GM20431 (cell line): ENCODE measurements at regions not wholly inside any gene's neighbourhood (a gene's known extent, or its start where the extent isn't known, plus 50 kb on each side); places are given as distances from the start of the nearest gene placed in this dataset.
"Not testable (repeated sequence)": the region's sequence is repeated elsewhere in the genome, so short reads cannot be mapped to it uniquely, and the experiment has no call there.

Experiments used
- in situ Hi-C: fragments of 300-500 bp; cut with MseI, MboI; formaldehyde crosslinking; loops from one replicate; pipeline ENCODE4 v1.15.0; 2020; ENCODE audit warnings: low sequenced_read_pairs; ENCODE audit not compliant: unreplicated experiment

- in situ Hi-C loops: no loop called here
Measured at GRCh38 chr5:17748941-17749340, 114.7 kb downstream of the TAF11L14 start.

GRCh38 chr5:17755406-17755805, 121.1 kb downstream of the TAF11L14 start:
- in situ Hi-C loops: not testable (repeated sequence)

GRCh38 chr5:17761326-17761725, 127.1 kb downstream of the TAF11L14 start:
- in situ Hi-C loops: no loop called here

- in situ Hi-C loops: no loop called here
Measured at GRCh38 chr5:17763301-17763700, 129.0 kb downstream of the TAF11L14 start.

- in situ Hi-C loops: no loop called here
Measured at GRCh38 chr5:17766031-17766430, 131.8 kb downstream of the TAF11L14 start.

GRCh38 chr5:17769277-17769676, 135.0 kb downstream of the TAF11L14 start:
- in situ Hi-C loops: no loop called here

GRCh38 chr5:17772232-17772631, 138.0 kb downstream of the TAF11L14 start:
- in situ Hi-C loops: no loop called here

- in situ Hi-C loops: no loop called here
Measured at GRCh38 chr5:17785774-17786173, 151.5 kb downstream of the TAF11L14 start.

- in situ Hi-C loops: no loop called here
Measured at GRCh38 chr5:17788351-17788750, 154.1 kb downstream of the TAF11L14 start.

GRCh38 chr5:17794201-17794600, 159.9 kb downstream of the TAF11L14 start:
- in situ Hi-C loops: no loop called here

GRCh38 chr5:17794815-17795214, 160.6 kb downstream of the TAF11L14 start:
- in situ Hi-C loops: no loop called here

- in situ Hi-C loops: no loop called here
Measured at GRCh38 chr5:17796142-17796541, 161.9 kb downstream of the TAF11L14 start.

GRCh38 chr5:17796757-17797396, 162.6 kb downstream of the TAF11L14 start:
- in situ Hi-C loops: no loop called here

GRCh38 chr5:17799521-17799920, 165.3 kb downstream of the TAF11L14 start:
- in situ Hi-C loops: no loop called here

GRCh38 chr5:17801595-17801994, 167.3 kb downstream of the TAF11L14 start:
- in situ Hi-C loops: no loop called here

GRCh38 chr5:17802256-17802655, 168.0 kb downstream of the TAF11L14 start:
- in situ Hi-C loops: no loop called here

- in situ Hi-C loops: no loop called here
Measured at GRCh38 chr5:17803971-17804370, 169.7 kb downstream of the TAF11L14 start.

GRCh38 chr5:17805227-17805825, 171.1 kb downstream of the TAF11L14 start:
- in situ Hi-C loops: no loop called here

- in situ Hi-C loops: no loop called here
Measured at GRCh38 chr5:17806818-17807468, 172.7 kb downstream of the TAF11L14 start.

GRCh38 chr5:17808566-17808965, 174.3 kb downstream of the TAF11L14 start:
- in situ Hi-C loops: no loop called here

GRCh38 chr5:17810734-17811133, 176.5 kb downstream of the TAF11L14 start:
- in situ Hi-C loops: no loop called here

GRCh38 chr5:17813214-17813613, 179.0 kb downstream of the TAF11L14 start:
- in situ Hi-C loops: no loop called here
